ENCODE measurements at regions not wholly inside any gene's neighbourhood (a gene's known extent, or its start where the extent isn't known, plus 50 kb on each side); places are given as distances from the start of the nearest gene placed in this dataset.

GRCh38 chr2:133859578-133859977, 291.3 kb upstream of the NCKAP5 start:
- no peak overlapping the region for H3K4me3 ChIP-seq (ENCODE audit: low read length)
- H3K27ac ChIP-seq (ENCODE audit: low read depth, low read length): no peak overlapping the region
- Mint-ChIP-seq H3K4me1 (peaks cover 12% of the 10 kb centered on the region), H3K27me3 (ENCODE audit: insufficient read depth) (peaks cover 2% of the 10 kb centered on the region), H3K27ac (no peak overlapping the region), H3K36me3 (ENCODE audit: low read depth) (no peaks in the 10 kb centered on the region), H3K9me3 (peaks cover 3% of the 10 kb centered on the region), H3K4me3 (no peak overlapping the region)
- H3K9ac ChIP-seq (ENCODE audit: extremely low read depth, low read length, poor library complexity, severe bottlenecking): no peak overlapping the region
- H3K27me3 ChIP-seq (ENCODE audit: control insufficient read depth, insufficient read depth, low read length, poor library complexity, severe bottlenecking): no peaks in the 10 kb centered on the region
- WGBS, 2 experiments (ENCODE audit: insufficient coverage in 1 of 2, insufficient read length in 1 of 2): 89 to 100% methylated on average over 3 to 6 of the region's 6 CpGs
- H3K36me3 ChIP-seq (ENCODE audit: control insufficient read depth, insufficient read depth, low read length): no peaks in the 10 kb centered on the region
- TF ChIP-seq, protein P1, sequence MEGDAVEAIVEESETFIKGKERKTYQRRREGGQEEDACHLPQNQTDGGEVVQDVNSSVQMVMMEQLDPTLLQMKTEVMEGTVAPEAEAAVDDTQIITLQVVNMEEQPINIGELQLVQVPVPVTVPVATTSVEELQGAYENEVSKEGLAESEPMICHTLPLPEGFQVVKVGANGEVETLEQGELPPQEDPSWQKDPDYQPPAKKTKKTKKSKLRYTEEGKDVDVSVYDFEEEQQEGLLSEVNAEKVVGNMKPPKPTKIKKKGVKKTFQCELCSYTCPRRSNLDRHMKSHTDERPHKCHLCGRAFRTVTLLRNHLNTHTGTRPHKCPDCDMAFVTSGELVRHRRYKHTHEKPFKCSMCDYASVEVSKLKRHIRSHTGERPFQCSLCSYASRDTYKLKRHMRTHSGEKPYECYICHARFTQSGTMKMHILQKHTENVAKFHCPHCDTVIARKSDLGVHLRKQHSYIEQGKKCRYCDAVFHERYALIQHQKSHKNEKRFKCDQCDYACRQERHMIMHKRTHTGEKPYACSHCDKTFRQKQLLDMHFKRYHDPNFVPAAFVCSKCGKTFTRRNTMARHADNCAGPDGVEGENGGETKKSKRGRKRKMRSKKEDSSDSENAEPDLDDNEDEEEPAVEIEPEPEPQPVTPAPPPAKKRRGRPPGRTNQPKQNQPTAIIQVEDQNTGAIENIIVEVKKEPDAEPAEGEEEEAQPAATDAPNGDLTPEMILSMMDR (conservative IDR thresholded peaks at IDR 0.05): no peak
- no peaks in the 10 kb centered on the region for H3K4me1 ChIP-seq (ENCODE audit: control insufficient read depth, insufficient read depth, low read length)
- no peaks in the 10 kb centered on the region for H3K9me3 ChIP-seq (ENCODE audit: control insufficient read depth, low read length)
- DNase-seq: no peak

DNA sequence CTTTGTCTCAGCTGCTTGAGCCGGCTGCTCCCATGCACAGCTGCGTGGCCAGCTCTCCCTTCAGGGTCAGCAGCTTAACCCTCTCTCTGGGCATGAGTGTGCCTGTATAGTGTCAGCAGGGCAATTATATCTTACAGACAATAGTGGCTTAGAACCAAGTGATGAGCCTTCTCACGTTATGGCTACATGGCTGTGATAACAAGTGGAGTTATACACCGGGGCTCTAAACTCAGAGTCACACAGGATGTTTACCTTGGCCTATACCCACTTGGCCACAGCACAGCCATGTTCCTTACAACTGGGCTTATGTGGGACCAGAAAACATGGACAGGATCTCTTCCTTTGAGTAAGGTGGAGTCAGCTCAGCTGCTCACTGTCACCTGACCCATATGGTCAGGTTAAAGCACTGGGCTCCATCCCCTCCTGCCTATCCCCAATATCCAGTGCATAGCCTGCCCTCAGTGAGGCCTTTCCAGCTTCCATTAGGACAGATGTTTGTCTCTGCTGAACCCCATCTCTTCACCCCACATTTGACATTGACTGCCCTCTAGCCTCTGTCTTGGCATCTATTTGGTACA, 294.2 kb upstream of the NCKAP5 start:
- no peak overlapping the region for H3K9ac ChIP-seq (ENCODE audit: extremely low read depth, low read length, poor library complexity, severe bottlenecking)
- H3K36me3 ChIP-seq (ENCODE audit: control insufficient read depth, insufficient read depth, low read length): no peaks in the 10 kb centered on the region
- no peak overlapping the region for H3K4me3 ChIP-seq (ENCODE audit: low read length)
- Mint-ChIP-seq H3K36me3 (ENCODE audit: low read depth) (no peaks in the 10 kb centered on the region), H3K27me3 (ENCODE audit: insufficient read depth) (peaks cover 3% of the 10 kb centered on the region), H3K4me1 (peaks cover 12% of the 10 kb centered on the region), H3K4me3 (no peak overlapping the region), H3K9me3 (peaks cover 2% of the 10 kb centered on the region), H3K27ac (no peak overlapping the region)
- DNase-seq: no peak
- no peak overlapping the region for H3K27ac ChIP-seq (ENCODE audit: low read depth, low read length)
- 89 to 95% methylated on average over 3 to 4 of the region's 4 CpGs for WGBS, 2 experiments (ENCODE audit: insufficient coverage in 1 of 2, insufficient read length in 1 of 2)
- no peaks in the 10 kb centered on the region for H3K27me3 ChIP-seq (ENCODE audit: control insufficient read depth, insufficient read depth, low read length, poor library complexity, severe bottlenecking)
- no peaks in the 10 kb centered on the region for H3K9me3 ChIP-seq (ENCODE audit: control insufficient read depth, low read length)
- H3K4me1 ChIP-seq (ENCODE audit: control insufficient read depth, insufficient read depth, low read length): no peaks in the 10 kb centered on the region
- TF ChIP-seq, protein P1 (conservative IDR thresholded peaks at IDR 0.05): no peak

- H3K36me3 Mint-ChIP-seq (ENCODE audit: low read depth): no peaks in the 10 kb centered on the region
- peaks cover 3% of the 10 kb centered on the region for H3K27me3 Mint-ChIP-seq (ENCODE audit: insufficient read depth)
- 82 to 98% methylated on average over 4 to 7 of the region's 8 CpGs for WGBS, 2 experiments (ENCODE audit: insufficient coverage in 1 of 2, insufficient read length in 1 of 2)
- no peak overlapping the region for H3K4me3 Mint-ChIP-seq
- TF ChIP-seq, protein P1 (conservative IDR thresholded peaks at IDR 0.05): no peak
- Histone ChIP-seq H3K27me3 (ENCODE audit: control insufficient read depth, insufficient read depth, low read length, poor library complexity, severe bottlenecking) (no peaks in the 10 kb centered on the region), H3K9me3 (ENCODE audit: control insufficient read depth, low read length) (no peaks in the 10 kb centered on the region), H3K27ac (ENCODE audit: low read depth, low read length) (no peak overlapping the region), H3K9ac (ENCODE audit: extremely low read depth, low read length, poor library complexity, severe bottlenecking) (no peak overlapping the region), H3K4me3 (ENCODE audit: low read length) (no peak overlapping the region), H3K4me1 (ENCODE audit: control insufficient read depth, insufficient read depth, low read length) (no peaks in the 10 kb centered on the region), H3K36me3 (ENCODE audit: control insufficient read depth, insufficient read depth, low read length) (no peaks in the 10 kb centered on the region)
- H3K4me1 Mint-ChIP-seq: peaks cover 12% of the 10 kb centered on the region
- H3K9me3 Mint-ChIP-seq: no peaks in the 10 kb centered on the region
- no peak for DNase-seq
- no peak overlapping the region for H3K27ac Mint-ChIP-seq
These were observed 295.0 kb upstream of the NCKAP5 start for GRCh38 chr2:133863106-133863800.
